Esophagus muscularis mucosa (tissue), 4 donors: ENCODE measurements at regions not wholly inside any gene's neighbourhood (a gene's known extent, or its start where the extent isn't known, plus 50 kb on each side); places are given as distances from the start of the nearest gene placed in this dataset.

Experiments
- DNase-seq: peaks from one replicate; pipeline ENCODE4 v3.0.0-alpha.2; 2017; ENCODE audit errors: extremely low spot score
- H3K27ac ChIP-seq, 4 donors: fragments of 200-600 bp; sonication (generic); replicated peaks in 1 of 4; 1 replicate in 3 of 4; 2 replicates in 1 of 4; pipeline ENCODE4 v1.5.1; 2016 to 2019; ENCODE audit warnings: mild to moderate bottlenecking in 1 of 4
- H3K27me3 ChIP-seq, 4 donors: fragments of 200-600 bp; sonication (generic); one replicate each; pipeline versions ENCODE4 v1.5.1 to v1.6.0; 2016 to 2019
- H3K36me3 ChIP-seq, 4 donors: fragments of 200-600 bp; sonication (generic); one replicate each; pipeline ENCODE4 v1.5.1; 2016 to 2019
- H3K4me1 ChIP-seq, 4 donors: fragments of 200-600 bp; sonication (generic); one replicate each; pipeline ENCODE4 v1.5.1; 2016 to 2019
- H3K4me3 ChIP-seq, 4 donors: fragments of 200-600 bp; sonication (generic); 1 replicate in 2 of 4; 2 replicates in 2 of 4; pipeline ENCODE4 v1.5.1; 2016 to 2019; ENCODE audit warnings: mild to moderate bottlenecking in 4 of 4, moderate library complexity in 1 of 4
- H3K9me3 ChIP-seq, 4 donors: fragments of 200-600 bp; sonication (generic); 1 replicate in 3 of 4; 2 replicates in 1 of 4; pipeline ENCODE4 v1.5.1; 2016 to 2019
- CTCF ChIP-seq, 3 experiments: fragments of 200-600 bp in 2 of 3; fragments of 450-650 bp in 1 of 3; sonication (generic) in 2 of 3; IDR thresholded peaks; one replicate each; pipeline ENCODE4 v1.5.1; 2017 to 2019; ENCODE audit warnings: antibody characterized with exemption in 3 of 3, mild to moderate bottlenecking in 2 of 3, moderate library complexity in 1 of 3
- EP300 ChIP-seq: sonication (generic); formaldehyde crosslinking; IDR thresholded peaks from one replicate; pipeline ENCODE4 v1.6.1; 2017; ENCODE audit warnings: antibody characterized with exemption
- POLR2A ChIP-seq: fragments of 450-650 bp; IDR thresholded peaks from one replicate; pipeline ENCODE4 v1.6.1; 2017; ENCODE audit warnings: antibody characterized with exemption, moderate library complexity, mild to moderate bottlenecking, low read depth
- POLR2AphosphoS5 ChIP-seq, 2 donors: sonication (generic); formaldehyde crosslinking; IDR thresholded peaks; one replicate each; pipeline ENCODE4 v1.6.1; 2017; ENCODE audit warnings: antibody characterized with exemption in 2 of 2
- WGBS: methylation state at CpG from one replicate; pipeline ENCODE4 v1.1.5; 2018; 5-methylcytosine and 5-hydroxymethylcytosine counted together
- intact Hi-C: fragments of 100-400 bp; cut with DNase I; formaldehyde crosslinking; loops from one replicate; pipeline ENCODE4 v1.15.1; 2023

GRCh38 chr13:91136806-91137205 is 210.7 kb upstream of the MIR17HG start:
- Histone ChIP-seq H3K36me3 (no peaks in the 10 kb centered on the region), H3K4me1 (no peaks in the 10 kb centered on the region), H3K9me3 (no peaks in the 10 kb centered on the region), H3K4me3 (no peak overlapping the region), H3K27me3 (peaks cover 0 to 4% (median 0%) of the 10 kb centered on the region in 4 donors), H3K27ac (no peak overlapping the region)
- no peak for TF ChIP-seq CTCF (IDR thresholded peaks at IDR 0.05)
- no peak for TF ChIP-seq EP300
- no peak for TF ChIP-seq POLR2AphosphoS5 (IDR thresholded peaks at IDR 0.05)
- no peak for TF ChIP-seq POLR2A
- WGBS = 89% methylated on average over 2 of the region's 2 CpGs
- no peak for DNase-seq
- intact Hi-C loops = loop anchor here (5.0 to 10.0 kb wide), 2 partner anchors 45 to 588 kb away; no protein-coding TSS in a partner anchor

- no peak overlapping the region for H3K27ac ChIP-seq
- intact Hi-C loops = loop anchor here (5.0 to 10.0 kb wide), 2 partner anchors 43 to 586 kb away; no protein-coding TSS in a partner anchor
- H3K36me3 ChIP-seq = no peaks in the 10 kb centered on the region
- peaks cover 0 to 4% (median 0%) of the 10 kb centered on the region in 4 donors for H3K27me3 ChIP-seq
- no peak overlapping the region for H3K4me3 ChIP-seq
- no peak for DNase-seq
- H3K4me1 ChIP-seq = no peaks in the 10 kb centered on the region
- H3K9me3 ChIP-seq = no peaks in the 10 kb centered on the region
- WGBS = 95% methylated on average over 2 of the region's 2 CpGs
- TF ChIP-seq POLR2AphosphoS5 (IDR thresholded peaks at IDR 0.05) = no peak
- TF ChIP-seq EP300 = no peak
- no peak for TF ChIP-seq POLR2A
Measured at GRCh38 chr13:91139232-91139631, 208.3 kb upstream of the MIR17HG start.

GRCh38 chr13:91141543-91142061 is 205.9 kb upstream of the MIR17HG start:
- TF ChIP-seq EP300 (no peak), POLR2AphosphoS5 (IDR thresholded peaks at IDR 0.05) (no peak), CTCF (IDR thresholded peaks at IDR 0.05) (no peak), POLR2A (no peak)
- DNase-seq = no peak
- Histone ChIP-seq H3K4me3 (no peak overlapping the region), H3K27me3 (peaks cover 0 to 4% (median 0%) of the 10 kb centered on the region in 4 donors), H3K27ac (no peak overlapping the region), H3K4me1 (no peaks in the 10 kb centered on the region), H3K36me3 (no peaks in the 10 kb centered on the region), H3K9me3 (no peaks in the 10 kb centered on the region)
- 72% methylated on average over 5 of the region's 5 CpGs for WGBS
- intact Hi-C loops = no loop called here

- H3K4me1 ChIP-seq = no peaks in the 10 kb centered on the region
- WGBS = 24% methylated on average over 2 of the region's 2 CpGs
- H3K36me3 ChIP-seq = no peaks in the 10 kb centered on the region
- intact Hi-C loops = no loop called here
- no peak overlapping the region for H3K4me3 ChIP-seq
- no peak for TF ChIP-seq POLR2A
- no peak for TF ChIP-seq CTCF (IDR thresholded peaks at IDR 0.05)
- no peak for TF ChIP-seq EP300
- no peak for TF ChIP-seq POLR2AphosphoS5 (IDR thresholded peaks at IDR 0.05)
- H3K9me3 ChIP-seq = no peaks in the 10 kb centered on the region
- DNase-seq = no peak
- peaks cover 0 to 4% (median 0%) of the 10 kb centered on the region in 4 donors for H3K27me3 ChIP-seq
- no peak overlapping the region for H3K27ac ChIP-seq
Measured at GRCh38 chr13:91142572-91142971, 204.9 kb upstream of the MIR17HG start.

GRCh38 chr13:91144054-91144453 is 203.4 kb upstream of the MIR17HG start:
- 62% methylated on average over 2 of the region's 2 CpGs for WGBS

More at GRCh38 chr13:91144054-91144453, 203.4 kb upstream of the MIR17HG start:
- no peaks in the 10 kb centered on the region for H3K9me3 ChIP-seq
- no peaks in the 10 kb centered on the region for H3K36me3 ChIP-seq
- DNase-seq = no peak
- no peaks in the 10 kb centered on the region for H3K4me1 ChIP-seq
- peaks cover 0 to 4% (median 0%) of the 10 kb centered on the region in 4 donors for H3K27me3 ChIP-seq
- intact Hi-C loops = no loop called here
- no peak overlapping the region for H3K27ac ChIP-seq
- TF ChIP-seq EP300 (no peak), POLR2AphosphoS5 (IDR thresholded peaks at IDR 0.05) (no peak), CTCF (IDR thresholded peaks at IDR 0.05) (no peak), POLR2A (no peak)
- no peak overlapping the region for H3K4me3 ChIP-seq
